Astrocyte (in vitro differentiated cells and primary cell): ENCODE measurements at regions not wholly inside any gene's neighbourhood (a gene's known extent, or its start where the extent isn't known, plus 50 kb on each side); places are given as distances from the start of the nearest gene placed in this dataset.
"Not testable (repeated sequence)": the region's sequence is repeated elsewhere in the genome, so short reads cannot be mapped to it uniquely, and the experiment has no call there.

Source experiments
- DNase-seq: peaks from one replicate; pipeline ENCODE4 v3.0.0-alpha.2; 2010; ENCODE audit warnings: low read depth
- FAIRE-seq: peaks from 2 replicates; lab custom pipeline; 2011; peaks lifted over from hg19 to GRCh38; lab: Jason Lieb, UNC
- H2AFZ ChIP-seq: 2 replicates; pipeline ENCODE4 v1.6.0; 2012; ENCODE audit warnings: low read depth, low read length, inconsistent platforms
- H3K27ac ChIP-seq: 2 replicates; pipeline ENCODE4 v1.5.1; 2011; ENCODE audit warnings: low read depth, low read length, inconsistent platforms
- H3K27me3 ChIP-seq: 2 replicates; pipeline ENCODE4 v1.6.0; 2011; ENCODE audit warnings: low read length, inconsistent platforms; ENCODE audit not compliant: insufficient read depth
- H3K36me3 ChIP-seq: 2 replicates; pipeline ENCODE4 v1.5.1; 2011; ENCODE audit warnings: low read length, inconsistent platforms; ENCODE audit not compliant: insufficient read depth
- H3K4me1 ChIP-seq: 2 replicates; pipeline ENCODE4 v1.5.1; 2011; ENCODE audit warnings: low read length, inconsistent platforms; ENCODE audit not compliant: insufficient read depth
- H3K4me2 ChIP-seq: 2 replicates; pipeline ENCODE4 v1.6.0; 2012; ENCODE audit warnings: low read length, inconsistent platforms
- H3K4me3 ChIP-seq: 2 replicates; pipeline ENCODE4 v1.5.1; 2011; ENCODE audit warnings: low read depth, mild to moderate bottlenecking, low read length, inconsistent platforms; ENCODE audit not compliant: insufficient read depth
- H3K79me2 ChIP-seq: 2 replicates; pipeline ENCODE4 v1.6.0; 2012; ENCODE audit warnings: mild to moderate bottlenecking, low read length, inconsistent platforms; ENCODE audit not compliant: insufficient read depth
- H3K9ac ChIP-seq: 2 replicates; pipeline ENCODE4 v1.6.0; 2012; ENCODE audit warnings: mild to moderate bottlenecking, low read length, inconsistent platforms
- H3K9me3 ChIP-seq: 2 replicates; pipeline ENCODE4 v1.5.1; 2012; ENCODE audit warnings: low read depth, mild to moderate bottlenecking, low read length, inconsistent platforms; ENCODE audit not compliant: insufficient read depth
- H4K20me1 ChIP-seq: 2 replicates; pipeline ENCODE4 v1.6.0; 2012; ENCODE audit warnings: low read length, inconsistent platforms; ENCODE audit not compliant: insufficient read depth
- H3K27ac Mint-ChIP-seq: one replicate; pipeline ENCODE4 v1.8.0; 2021; ENCODE audit warnings: mild to moderate bottlenecking, mixed read lengths; ENCODE audit not compliant: unreplicated experiment
- H3K27me3 Mint-ChIP-seq: one replicate; pipeline ENCODE4 v1.8.0; 2021; ENCODE audit warnings: low read depth, mixed read lengths; ENCODE audit not compliant: unreplicated experiment
- H3K36me3 Mint-ChIP-seq: one replicate; pipeline ENCODE4 v1.8.0; 2021; ENCODE audit warnings: low read depth, mixed read lengths; ENCODE audit not compliant: unreplicated experiment
- H3K4me1 Mint-ChIP-seq: one replicate; pipeline ENCODE4 v1.8.0; 2021; ENCODE audit warnings: low read depth, mixed read lengths; ENCODE audit not compliant: unreplicated experiment
- H3K4me3 Mint-ChIP-seq: one replicate; pipeline ENCODE4 v1.8.0; 2021; ENCODE audit warnings: mild to moderate bottlenecking, moderate library complexity, mixed read lengths; ENCODE audit not compliant: unreplicated experiment
- H3K9me3 Mint-ChIP-seq: one replicate; pipeline ENCODE4 v1.8.0; 2021; ENCODE audit warnings: mild to moderate bottlenecking, mixed read lengths; ENCODE audit not compliant: unreplicated experiment
- CTCF ChIP-seq: IDR thresholded peaks from 2 replicates; pipeline ENCODE4 v1.5.1; 2011; ENCODE audit warnings: low read depth, mild to moderate bottlenecking, inconsistent platforms, low read length, moderate library complexity; ENCODE audit not compliant: insufficient read depth
- EZH2 ChIP-seq: IDR thresholded peaks from 2 replicates; pipeline ENCODE4 v1.6.1; 2012; ENCODE audit warnings: mild to moderate bottlenecking, low read length, inconsistent platforms; ENCODE audit not compliant: insufficient read depth

- H3K9ac ChIP-seq, result no peak overlapping the region
- no peaks in the 10 kb centered on the region for H3K79me2 ChIP-seq
- Mint-ChIP-seq H3K36me3 (no peaks in the 10 kb centered on the region), H3K27ac (no peak overlapping the region), H3K4me3 (no peak overlapping the region), H3K27me3 (no peaks in the 10 kb centered on the region), H3K4me1 (no peaks in the 10 kb centered on the region), H3K9me3 (peaks cover 4% of the 10 kb centered on the region)
- H3K27ac ChIP-seq, result no peak overlapping the region
- TF ChIP-seq EZH2 (no peak), CTCF (no peak)
- no peak overlapping the region for H2AFZ ChIP-seq
- no peak overlapping the region for H3K4me3 ChIP-seq
- H3K4me1 ChIP-seq, result no peaks in the 10 kb centered on the region
- no peak for FAIRE-seq
- no peaks in the 10 kb centered on the region for H3K27me3 ChIP-seq
- no peak overlapping the region for H3K4me2 ChIP-seq
- H3K36me3 ChIP-seq, result no peaks in the 10 kb centered on the region
- H4K20me1 ChIP-seq, result no peaks in the 10 kb centered on the region
- no peaks in the 10 kb centered on the region for H3K9me3 ChIP-seq
- no peak for DNase-seq
Observed at GRCh38 chr5:63022403-63022802, 443.8 kb downstream of the LRRC70 start.

- no peak overlapping the region for H2AFZ ChIP-seq
- Mint-ChIP-seq H3K4me3 (no peak overlapping the region), H3K27me3 (no peaks in the 10 kb centered on the region), H3K9me3 (peaks cover 7% of the 10 kb centered on the region), H3K4me1 (no peaks in the 10 kb centered on the region), H3K27ac (no peak overlapping the region), H3K36me3 (peaks cover 2% of the 10 kb centered on the region)
- H3K9ac ChIP-seq, result no peak overlapping the region
- H3K27me3 ChIP-seq, result no peaks in the 10 kb centered on the region
- H3K4me1 ChIP-seq, result no peaks in the 10 kb centered on the region
- H3K79me2 ChIP-seq, result no peaks in the 10 kb centered on the region
- FAIRE-seq (no peak), DNase-seq (no peak)
- H4K20me1 ChIP-seq, result no peaks in the 10 kb centered on the region
- H3K4me2 ChIP-seq, result no peak overlapping the region
- TF ChIP-seq EZH2 (no peak), CTCF (no peak)
- no peaks in the 10 kb centered on the region for H3K36me3 ChIP-seq
- no peak overlapping the region for H3K27ac ChIP-seq
- H3K4me3 ChIP-seq, result no peak overlapping the region
- H3K9me3 ChIP-seq, result no peaks in the 10 kb centered on the region
Observed at GRCh38 chr5:63011158-63011557, 432.5 kb downstream of the LRRC70 start.

GRCh38 chr5:63008195-63008594 lies 429.6 kb downstream of the LRRC70 start:
- no peak overlapping the region for H3K4me3 Mint-ChIP-seq
- H3K27me3 Mint-ChIP-seq, result no peaks in the 10 kb centered on the region
- TF ChIP-seq CTCF (no peak), EZH2 (no peak)
- no peak for DNase-seq
- no peak for FAIRE-seq
- Histone ChIP-seq H3K27me3 (no peaks in the 10 kb centered on the region), H3K79me2 (no peaks in the 10 kb centered on the region), H3K9ac (no peak overlapping the region), H3K4me1 (no peaks in the 10 kb centered on the region), H3K4me2 (no peak overlapping the region), H3K27ac (no peak overlapping the region), H3K4me3 (no peak overlapping the region), H3K36me3 (no peaks in the 10 kb centered on the region), H3K9me3 (no peaks in the 10 kb centered on the region), H4K20me1 (no peaks in the 10 kb centered on the region), H2AFZ (no peak overlapping the region)
- no peaks in the 10 kb centered on the region for H3K4me1 Mint-ChIP-seq
- peaks cover 7% of the 10 kb centered on the region for H3K9me3 Mint-ChIP-seq
- H3K27ac Mint-ChIP-seq, result no peak overlapping the region
- H3K36me3 Mint-ChIP-seq, result peaks cover 2% of the 10 kb centered on the region

- FAIRE-seq, H3K36me3 Mint-ChIP-seq, H3K4me1 ChIP-seq, H3K27ac Mint-ChIP-seq, H2AFZ ChIP-seq, DNase-seq, H3K9ac ChIP-seq, H3K27me3 ChIP-seq, H4K20me1 ChIP-seq, H3K36me3 ChIP-seq, H3K27ac ChIP-seq, H3K4me3 Mint-ChIP-seq, H3K4me3 ChIP-seq, H3K9me3 ChIP-seq, H3K4me1 Mint-ChIP-seq, H3K79me2 ChIP-seq, H3K27me3 Mint-ChIP-seq, H3K4me2 ChIP-seq: not testable (repeated sequence)
- peaks cover 13% of the 10 kb centered on the region for H3K9me3 Mint-ChIP-seq
Observed at GRCh38 chr5:62994842-62995241, 416.2 kb downstream of the LRRC70 start.
